NCI-H1436 treated with DMSO at 0.1 percent for 48 hours (cell line): ENCODE measurements at regions not wholly inside any gene's neighbourhood (a gene's known extent, or its start where the extent isn't known, plus 50 kb on each side); places are given as distances from the start of the nearest gene placed in this dataset.

Source experiments
- DNase-seq: peaks from one replicate; lab custom pipeline; 2025; lab: John Stamatoyannopoulos, UW

- DNase-seq: no peak
Observed at GRCh38 chr3:25099666-25100065, 328.4 kb upstream of the RARB start.

GRCh38 chr3:25103391-25103790 lies 324.7 kb upstream of the RARB start:
- no peak for DNase-seq

- no peak for DNase-seq
Observed at GRCh38 chr3:25107918-25108617, 320.0 kb upstream of the RARB start.

- no peak for DNase-seq
Observed at GRCh38 chr3:25110642-25111041, 317.4 kb upstream of the RARB start.

GRCh38 chr3:25113891-25114290 lies 314.2 kb upstream of the RARB start:
- DNase-seq: no peak

GRCh38 chr3:25114532-25114931 lies 313.5 kb upstream of the RARB start:
- no peak for DNase-seq

- no peak for DNase-seq
Observed at GRCh38 chr3:25117005-25117593, 311.0 kb upstream of the RARB start.

GRCh38 chr3:25119682-25120081 lies 308.4 kb upstream of the RARB start:
- no peak for DNase-seq

- no peak for DNase-seq
Observed at GRCh38 chr3:25120665-25121064, 307.4 kb upstream of the RARB start.

- no peak for DNase-seq
Observed at GRCh38 chr3:25125201-25125600, 302.9 kb upstream of the RARB start.

GRCh38 chr3:25128735-25129134 lies 299.3 kb upstream of the RARB start:
- no peak for DNase-seq

GRCh38 chr3:25130724-25131520 lies 297.1 kb upstream of the RARB start:
- no peak for DNase-seq

- DNase-seq: no peak
Observed at GRCh38 chr3:25133588-25133987, 294.5 kb upstream of the RARB start.

- no peak for DNase-seq
Observed at GRCh38 chr3:25137606-25138005, 290.5 kb upstream of the RARB start.

- DNase-seq: no peak
Observed at GRCh38 chr3:25139267-25139666, 288.8 kb upstream of the RARB start.

GRCh38 chr3:25142609-25143355 lies 285.3 kb upstream of the RARB start:
- DNase-seq: no peak

GRCh38 chr3:25143356-25144025 lies 284.6 kb upstream of the RARB start:
- no peak for DNase-seq

- no peak for DNase-seq
Observed at GRCh38 chr3:25144430-25144829, 283.6 kb upstream of the RARB start.

GRCh38 chr3:25145176-25145575 lies 282.9 kb upstream of the RARB start:
- DNase-seq: no peak

- no peak for DNase-seq
Observed at GRCh38 chr3:25150199-25150598, 277.9 kb upstream of the RARB start.

- peak; percentile 2 for DNase-seq
Observed at GRCh38 chr3:25151281-25151902, 276.7 kb upstream of the RARB start.
